GM12865 (cell line): ENCODE measurements at regions not wholly inside any gene's neighbourhood (a gene's known extent, or its start where the extent isn't known, plus 50 kb on each side); places are given as distances from the start of the nearest gene placed in this dataset.
A peak's percentile ranks its signal among the peaks of the same experiment; 100 is the strongest.

ENCODE experiments used
- DNase-seq: peaks from one replicate; pipeline ENCODE4 v3.0.0; 2010; ENCODE audit warnings: low read depth
- H3K4me3 ChIP-seq: 2 replicates; pipeline ENCODE4 v1.5.1; 2011; ENCODE audit warnings: mild to moderate bottlenecking, low read depth, low read length, control low read depth
- CTCF ChIP-seq: IDR thresholded peaks from 2 replicates; pipeline ENCODE4 v1.5.1; 2011; ENCODE audit warnings: low read length, control low read depth, low read depth, inconsistent platforms; ENCODE audit not compliant: insufficient read depth; ENCODE audit errors: missing control alignments

DNA sequence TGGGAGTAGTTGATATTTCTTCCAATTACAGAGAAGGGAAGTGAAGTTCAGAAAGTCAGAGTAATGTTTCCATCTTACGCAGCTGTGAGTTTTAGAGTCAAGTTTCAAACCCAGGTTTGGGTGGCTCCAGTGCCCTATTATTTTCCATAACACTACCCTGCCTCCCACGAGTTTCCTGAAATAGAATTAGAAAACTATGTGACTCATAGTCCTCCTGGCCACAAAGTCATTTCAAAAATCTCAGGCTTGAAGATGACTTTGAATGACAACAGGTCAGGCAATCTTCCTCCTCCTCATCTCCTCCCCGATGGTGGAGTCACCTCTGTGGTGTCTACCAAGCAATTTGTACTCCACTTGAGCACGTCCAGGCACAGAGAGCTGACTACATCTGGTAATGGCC, 212.3 kb upstream of the TRIB2 start:
- DNase-seq: peak; percentile 65

GRCh38 chr2:12506846-12507245, 209.9 kb upstream of the TRIB2 start:
- TF ChIP-seq CTCF: no peak
- no peak for DNase-seq
- no peak overlapping the region for H3K4me3 ChIP-seq

More for the DNA sequence above, 212.3 kb upstream of the TRIB2 start:
- H3K4me3 ChIP-seq: no peak overlapping the region
- TF ChIP-seq CTCF: no peak

- peak; percentile 83 for DNase-seq
- no peak overlapping the region for H3K4me3 ChIP-seq
- TF ChIP-seq CTCF: no peak
Measured at GRCh38 chr2:12507295-12507694, 209.4 kb upstream of the TRIB2 start.

- DNase-seq: no peak
- no peak overlapping the region for H3K4me3 ChIP-seq
- TF ChIP-seq CTCF: no peak
Measured at GRCh38 chr2:12510070-12510469, 206.7 kb upstream of the TRIB2 start.

GRCh38 chr2:12513339-12513738, 203.4 kb upstream of the TRIB2 start:
- TF ChIP-seq CTCF: no peak

DNA sequence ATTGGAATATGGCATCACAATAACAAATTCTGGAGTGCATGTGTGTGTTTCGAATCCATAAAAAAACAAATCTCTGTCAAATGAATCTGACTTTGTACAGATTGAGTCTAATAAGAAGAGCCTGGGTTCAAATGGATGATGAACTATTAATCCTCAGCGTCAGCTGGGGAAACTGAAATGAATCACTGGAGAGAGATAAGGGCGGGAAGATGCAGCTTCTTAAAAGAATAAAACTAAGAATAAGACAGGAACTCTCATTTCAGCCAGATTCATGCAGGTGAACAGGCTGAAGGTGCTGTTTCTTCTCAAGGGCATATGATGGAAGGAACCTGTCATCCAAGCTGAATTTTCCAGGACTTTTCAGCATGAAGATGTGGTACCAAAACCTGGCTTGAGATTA, 202.6 kb upstream of the TRIB2 start:
- no peak overlapping the region for H3K4me3 ChIP-seq
- DNase-seq: no peak
- no peak for TF ChIP-seq CTCF

More at GRCh38 chr2:12513339-12513738, 203.4 kb upstream of the TRIB2 start:
- peak; percentile 9 for DNase-seq
- no peak overlapping the region for H3K4me3 ChIP-seq

GRCh38 chr2:12514631-12515437, 201.9 kb upstream of the TRIB2 start:
- no peak for TF ChIP-seq CTCF
- H3K4me3 ChIP-seq: no peak overlapping the region
- no peak for DNase-seq
